22Rv1 (cell line): ENCODE measurements at regions not wholly inside any gene's neighbourhood (a gene's known extent, or its start where the extent isn't known, plus 50 kb on each side); places are given as distances from the start of the nearest gene placed in this dataset.

ENCODE experiments used
- H3K27ac ChIP-seq: fragments of 450-650 bp; 2 replicates; pipeline ENCODE4 v1.5.1; 2017
- ZFX ChIP-seq: fragments of 450-650 bp; IDR thresholded peaks from 2 replicates; pipeline ENCODE4 v1.6.1; 2017; ENCODE audit warnings: antibody characterized with exemption, borderline replicate concordance
- TF ChIP-seq, protein P1 (sequence below): fragments of 450-650 bp; IDR thresholded peaks from 2 replicates; pipeline ENCODE4 v1.5.1; 2017; ENCODE audit warnings: mild to moderate bottlenecking

DNA sequence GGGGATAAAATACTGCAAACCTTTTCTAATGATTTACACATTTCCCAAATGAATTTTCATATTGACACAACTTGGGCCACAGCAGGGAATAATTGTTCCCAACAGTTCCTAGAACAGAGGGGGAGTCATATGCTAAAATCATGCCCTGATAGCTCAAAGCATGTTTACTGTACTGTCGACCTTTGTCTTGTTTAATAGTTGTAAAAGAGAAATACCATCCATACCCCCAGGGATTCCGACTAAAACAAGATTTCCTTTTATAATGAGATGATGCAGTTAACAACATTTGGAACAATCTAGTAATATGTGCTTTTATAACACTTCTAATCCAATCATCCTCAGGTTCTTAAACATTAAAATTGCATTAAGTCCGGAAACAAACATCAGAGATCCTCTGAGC is 759.7 kb downstream of the OLFM4 start:
- no peak overlapping the region for H3K27ac ChIP-seq
- TF ChIP-seq, protein P1, sequence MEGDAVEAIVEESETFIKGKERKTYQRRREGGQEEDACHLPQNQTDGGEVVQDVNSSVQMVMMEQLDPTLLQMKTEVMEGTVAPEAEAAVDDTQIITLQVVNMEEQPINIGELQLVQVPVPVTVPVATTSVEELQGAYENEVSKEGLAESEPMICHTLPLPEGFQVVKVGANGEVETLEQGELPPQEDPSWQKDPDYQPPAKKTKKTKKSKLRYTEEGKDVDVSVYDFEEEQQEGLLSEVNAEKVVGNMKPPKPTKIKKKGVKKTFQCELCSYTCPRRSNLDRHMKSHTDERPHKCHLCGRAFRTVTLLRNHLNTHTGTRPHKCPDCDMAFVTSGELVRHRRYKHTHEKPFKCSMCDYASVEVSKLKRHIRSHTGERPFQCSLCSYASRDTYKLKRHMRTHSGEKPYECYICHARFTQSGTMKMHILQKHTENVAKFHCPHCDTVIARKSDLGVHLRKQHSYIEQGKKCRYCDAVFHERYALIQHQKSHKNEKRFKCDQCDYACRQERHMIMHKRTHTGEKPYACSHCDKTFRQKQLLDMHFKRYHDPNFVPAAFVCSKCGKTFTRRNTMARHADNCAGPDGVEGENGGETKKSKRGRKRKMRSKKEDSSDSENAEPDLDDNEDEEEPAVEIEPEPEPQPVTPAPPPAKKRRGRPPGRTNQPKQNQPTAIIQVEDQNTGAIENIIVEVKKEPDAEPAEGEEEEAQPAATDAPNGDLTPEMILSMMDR: no peak
- no peak for TF ChIP-seq ZFX

DNA sequence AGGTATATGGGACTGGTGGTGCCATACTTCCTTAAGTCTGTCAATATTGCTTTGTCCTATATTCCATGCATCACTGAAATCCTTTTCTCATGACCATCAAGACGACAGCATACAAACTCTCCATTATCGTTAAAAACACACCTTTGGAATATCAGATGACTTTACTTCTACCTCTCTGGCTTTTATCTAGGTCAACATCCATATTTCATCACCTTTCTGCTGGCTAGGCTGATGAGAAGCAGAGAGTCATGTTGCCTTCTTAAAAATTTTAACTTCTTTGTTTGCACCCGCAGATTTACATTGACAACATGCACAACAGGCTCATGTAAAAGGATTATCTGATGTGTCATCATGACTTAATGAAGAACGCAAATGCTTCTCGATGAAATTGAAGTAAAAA is 771.4 kb downstream of the OLFM4 start:
- TF ChIP-seq ZFX: no peak
- TF ChIP-seq, protein P1: no peak

DNA sequence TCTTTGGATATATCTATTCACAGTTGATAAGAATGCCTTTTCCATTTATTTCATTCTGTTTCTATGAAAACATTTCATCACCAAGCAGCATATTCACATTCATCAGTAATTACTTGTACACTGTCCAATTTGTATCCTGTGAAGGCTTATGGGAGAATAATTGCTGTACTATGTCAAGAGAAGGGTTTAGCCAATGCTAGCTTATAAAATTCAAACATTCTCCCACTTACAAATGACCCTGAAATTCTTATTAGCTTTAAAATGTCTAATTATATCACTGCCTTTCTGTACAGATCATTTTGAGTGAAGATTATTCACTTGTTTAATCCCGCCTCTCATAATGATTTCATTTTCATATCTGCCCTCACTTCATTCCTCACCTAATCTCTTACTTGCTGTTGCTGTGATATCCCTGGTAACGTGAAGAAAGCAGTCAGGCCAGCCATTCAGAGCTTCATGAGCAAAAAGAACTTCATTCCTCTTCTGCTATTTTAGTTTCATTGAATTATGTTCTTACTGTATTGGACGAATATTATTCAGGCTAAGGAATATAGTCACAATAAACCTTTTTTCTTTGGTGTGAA is 778.7 kb downstream of the OLFM4 start:
- TF ChIP-seq, protein P1: no peak
- no peak for TF ChIP-seq ZFX
- no peak overlapping the region for H3K27ac ChIP-seq

More for the DNA sequence above, 771.4 kb downstream of the OLFM4 start:
- H3K27ac ChIP-seq: no peak overlapping the region

DNA sequence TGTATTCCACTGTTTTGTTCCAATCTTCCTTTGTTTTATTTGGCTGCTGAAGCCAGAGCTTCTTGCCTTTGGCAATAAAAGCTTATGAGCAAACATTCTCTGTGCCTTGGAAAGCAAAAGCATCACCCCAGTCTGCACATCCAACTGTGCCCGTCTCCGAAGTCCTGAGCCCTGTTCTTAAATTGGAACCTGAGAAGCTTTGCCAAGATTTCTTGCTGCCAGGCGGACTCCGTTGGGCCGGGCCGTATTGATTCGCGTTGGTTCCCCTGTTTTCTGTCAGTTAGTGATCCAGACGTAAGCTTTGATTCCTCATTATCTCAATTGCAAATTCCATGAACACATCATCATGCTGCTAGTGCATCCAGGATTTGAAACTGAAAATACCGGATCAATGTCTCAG is 793.0 kb downstream of the OLFM4 start:
- TF ChIP-seq, protein P1: no peak
- TF ChIP-seq ZFX: no peak
- H3K27ac ChIP-seq: no peak overlapping the region

DNA sequence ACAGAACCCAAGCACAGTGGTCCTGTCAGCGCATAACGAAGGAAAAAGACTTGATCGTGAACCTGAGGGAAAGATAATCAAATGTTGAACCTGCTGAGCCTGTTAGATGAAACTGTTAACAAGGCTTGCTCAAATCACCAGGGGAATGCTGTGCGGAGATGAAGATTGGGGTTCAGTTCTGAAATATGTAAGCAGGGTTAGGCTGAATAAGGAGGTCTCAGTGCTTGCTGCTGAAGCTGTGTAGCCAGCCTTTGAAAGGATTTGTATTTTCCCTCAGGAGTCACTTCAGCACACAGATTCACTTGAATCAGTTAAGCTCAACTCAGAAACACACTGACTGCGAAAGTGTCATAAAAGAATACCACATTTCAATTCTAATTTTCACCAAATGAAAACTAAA is 793.5 kb downstream of the OLFM4 start:
- TF ChIP-seq, protein P1: no peak
- no peak for TF ChIP-seq ZFX
- H3K27ac ChIP-seq: no peak overlapping the region

DNA sequence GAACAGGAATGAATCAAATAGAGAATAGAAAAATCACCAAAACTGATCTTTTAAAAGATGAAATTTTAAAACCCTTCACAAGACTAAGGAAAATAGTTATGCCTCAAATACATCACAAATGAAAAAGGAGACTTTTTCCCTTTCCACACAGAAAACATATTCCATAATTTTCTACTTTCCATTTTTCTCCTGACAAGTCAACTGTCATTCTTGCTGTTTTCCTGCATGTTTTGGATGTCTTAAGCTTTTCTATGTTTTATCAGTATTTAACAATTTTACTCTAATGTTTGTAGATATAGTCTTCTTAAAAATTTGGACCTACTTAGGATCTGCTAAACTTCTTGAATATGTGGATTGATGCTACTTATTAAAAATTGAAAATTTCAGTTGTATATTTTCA is 810.8 kb downstream of the OLFM4 start:
- TF ChIP-seq, protein P1: no peak
- no peak for TF ChIP-seq ZFX
- H3K27ac ChIP-seq: no peak overlapping the region

DNA sequence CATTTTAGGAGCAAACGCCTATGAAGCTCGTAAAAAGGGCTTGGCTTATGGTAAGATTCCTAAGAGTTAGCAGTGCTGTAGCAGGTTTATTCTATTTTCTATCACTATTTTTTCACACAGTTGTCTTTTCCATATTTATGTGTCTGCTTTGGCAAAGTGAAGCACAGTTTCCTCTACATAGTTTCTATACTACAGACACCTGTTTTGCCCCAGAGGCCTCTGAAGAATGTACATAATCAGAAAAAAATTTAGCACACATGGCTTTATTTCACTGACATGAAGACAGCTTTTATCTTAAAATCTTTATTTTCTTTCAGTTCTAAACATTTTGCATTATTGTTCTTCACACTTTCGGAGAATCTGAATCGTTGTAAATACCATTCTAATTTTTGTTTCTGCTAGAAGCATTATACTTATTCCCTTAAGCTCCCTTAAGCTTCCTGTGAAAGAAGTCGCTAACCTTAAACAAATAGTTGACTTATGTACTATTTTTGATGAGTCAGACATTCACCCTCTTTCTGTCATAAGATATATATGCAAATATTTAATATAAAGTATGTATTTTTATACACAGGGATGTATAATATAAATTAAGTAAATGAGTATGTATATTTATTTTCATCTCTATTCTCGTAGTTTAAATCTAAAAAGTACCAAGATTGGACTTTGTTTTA is 816.0 kb downstream of the OLFM4 start:
- H3K27ac ChIP-seq: no peak overlapping the region
- TF ChIP-seq, protein P1: no peak
- no peak for TF ChIP-seq ZFX
